ENCODE measurements at regions not wholly inside any gene's neighbourhood (a gene's known extent, or its start where the extent isn't known, plus 50 kb on each side); places are given as distances from the start of the nearest gene placed in this dataset.
"Not testable (repeated sequence)": the region's sequence is repeated elsewhere in the genome, so short reads cannot be mapped to it uniquely, and the experiment has no call there.

DNA sequence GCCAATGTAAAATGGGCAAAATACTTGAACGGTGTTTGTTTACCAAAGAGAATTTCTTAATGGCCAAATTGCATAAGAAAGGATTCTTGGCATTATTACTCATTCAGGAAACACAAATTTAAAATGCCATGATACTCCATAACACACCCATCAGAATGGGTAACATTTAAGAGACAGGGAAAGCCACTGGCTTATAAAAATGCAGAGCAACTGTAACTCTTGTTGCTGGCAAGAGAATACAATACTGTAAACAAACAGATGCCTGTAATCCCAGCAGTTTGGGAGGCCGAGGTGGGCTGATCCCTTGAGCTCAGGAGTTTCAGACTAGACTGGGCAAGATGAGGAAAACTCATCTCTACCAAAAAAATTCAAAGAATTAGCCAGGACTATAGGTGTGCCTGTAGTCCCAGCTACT lies 125.8 kb upstream of the NBPF11 start:
- not testable (repeated sequence) for H3K9me3 ChIP-seq; H3K4me1 ChIP-seq; H3K36me3 ChIP-seq; DNase-seq (ENCODE audit: low spot score in 2 of 2); H3K27ac ChIP-seq; H3K4me3 ChIP-seq
- WGBS, 2 donors: 40 to 44% methylated on average over 2 of the region's 2 CpGs
- H3K27me3 ChIP-seq: peaks cover 0 to 37% of the 10 kb centered on the region in 2 donors

DNA sequence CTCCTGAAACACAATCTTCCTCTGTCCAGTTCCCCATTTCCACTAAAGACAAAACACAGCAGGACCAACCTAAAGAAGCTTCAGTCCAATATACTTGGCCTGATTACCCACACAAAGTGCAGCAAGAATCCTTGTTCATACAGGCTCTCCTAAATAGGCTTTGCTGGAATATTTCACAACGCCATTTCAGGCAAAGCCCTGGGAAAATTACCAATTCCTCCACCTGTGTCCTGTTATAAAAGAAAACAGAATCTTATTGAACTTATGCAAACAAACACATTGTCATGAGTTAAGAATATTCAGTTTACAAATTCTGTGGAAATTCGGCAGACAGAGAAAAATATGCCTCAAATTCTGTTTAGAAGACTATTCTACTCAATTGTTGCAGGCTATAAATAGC lies 115.0 kb upstream of the NBPF11 start:
- not testable (repeated sequence) for H3K9me3 ChIP-seq; H3K27me3 ChIP-seq; H3K36me3 ChIP-seq; H3K4me3 ChIP-seq; H3K27ac ChIP-seq; DNase-seq (ENCODE audit: low spot score in 2 of 2)
- H3K4me1 ChIP-seq: peaks cover 0 to 16% (median 0%) of the 10 kb centered on the region in 4 donors
- WGBS, 2 donors: 71 to 72% methylated on average over 2 of the region's 2 CpGs

DNA sequence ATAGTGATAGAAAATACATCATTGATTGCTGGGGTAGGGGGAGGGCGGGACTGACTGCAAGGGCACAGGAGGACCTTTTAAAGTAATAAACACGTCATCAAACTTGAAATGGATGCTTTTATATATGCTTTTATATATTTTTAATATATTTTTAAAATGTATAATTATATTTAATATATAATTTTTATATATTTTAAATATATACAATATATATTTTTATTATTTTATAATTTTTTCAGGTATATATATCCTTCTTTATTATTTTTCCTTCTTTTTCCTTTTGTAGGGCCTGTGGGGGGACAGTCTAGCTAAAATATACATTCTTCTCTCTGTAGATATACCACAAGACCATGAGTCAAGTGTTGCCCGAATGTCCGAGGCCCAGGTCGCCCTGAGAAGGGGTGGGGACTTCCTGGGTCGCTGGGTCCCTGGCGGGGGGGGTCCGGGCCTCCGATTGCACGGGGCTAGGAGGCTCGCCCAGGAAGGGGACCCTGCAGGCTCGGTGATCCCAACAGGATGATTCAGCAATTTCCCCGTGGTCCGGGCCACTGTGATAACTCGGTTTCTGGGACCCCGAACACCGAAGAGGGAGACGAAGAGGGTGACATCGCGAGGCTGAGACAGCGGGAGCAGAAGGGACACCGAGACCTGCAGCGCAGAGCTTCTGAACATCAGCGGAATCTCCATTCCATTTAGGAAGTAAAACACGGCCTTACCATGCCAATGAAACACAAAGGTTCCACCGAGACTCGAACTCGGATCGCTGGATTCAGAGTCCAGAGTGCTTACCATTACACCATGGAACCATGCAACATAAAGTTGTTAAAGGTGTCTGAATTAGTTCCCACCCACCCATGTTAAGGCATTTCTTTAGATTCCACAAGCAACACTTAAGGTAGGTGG lies 112.5 kb upstream of the NBPF11 start:
- H3K36me3 ChIP-seq: no peaks in the 10 kb centered on the region
- WGBS, 2 donors: 28 to 31% methylated on average over 28 to 29 of the region's 29 CpGs
- H3K4me1 ChIP-seq: peaks cover 0 to 16% (median 0%) of the 10 kb centered on the region in 4 donors
- no peak overlapping the region for H3K27ac ChIP-seq
- no peaks in the 10 kb centered on the region for H3K9me3 ChIP-seq
- DNase-seq (ENCODE audit: low spot score in 2 of 2): no peak
- TF ChIP-seq, protein P1, sequence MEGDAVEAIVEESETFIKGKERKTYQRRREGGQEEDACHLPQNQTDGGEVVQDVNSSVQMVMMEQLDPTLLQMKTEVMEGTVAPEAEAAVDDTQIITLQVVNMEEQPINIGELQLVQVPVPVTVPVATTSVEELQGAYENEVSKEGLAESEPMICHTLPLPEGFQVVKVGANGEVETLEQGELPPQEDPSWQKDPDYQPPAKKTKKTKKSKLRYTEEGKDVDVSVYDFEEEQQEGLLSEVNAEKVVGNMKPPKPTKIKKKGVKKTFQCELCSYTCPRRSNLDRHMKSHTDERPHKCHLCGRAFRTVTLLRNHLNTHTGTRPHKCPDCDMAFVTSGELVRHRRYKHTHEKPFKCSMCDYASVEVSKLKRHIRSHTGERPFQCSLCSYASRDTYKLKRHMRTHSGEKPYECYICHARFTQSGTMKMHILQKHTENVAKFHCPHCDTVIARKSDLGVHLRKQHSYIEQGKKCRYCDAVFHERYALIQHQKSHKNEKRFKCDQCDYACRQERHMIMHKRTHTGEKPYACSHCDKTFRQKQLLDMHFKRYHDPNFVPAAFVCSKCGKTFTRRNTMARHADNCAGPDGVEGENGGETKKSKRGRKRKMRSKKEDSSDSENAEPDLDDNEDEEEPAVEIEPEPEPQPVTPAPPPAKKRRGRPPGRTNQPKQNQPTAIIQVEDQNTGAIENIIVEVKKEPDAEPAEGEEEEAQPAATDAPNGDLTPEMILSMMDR (IDR thresholded peaks at IDR 0.05): no peak
- TF ChIP-seq EP300 (IDR thresholded peaks at IDR 0.05) (no peak), POLR2A (IDR thresholded peaks at IDR 0.05) (no peak)
- H3K27me3 ChIP-seq: no peaks in the 10 kb centered on the region
- peak overlapping the region in 1 of 4 donors; percentile 52 for H3K4me3 ChIP-seq

DNA sequence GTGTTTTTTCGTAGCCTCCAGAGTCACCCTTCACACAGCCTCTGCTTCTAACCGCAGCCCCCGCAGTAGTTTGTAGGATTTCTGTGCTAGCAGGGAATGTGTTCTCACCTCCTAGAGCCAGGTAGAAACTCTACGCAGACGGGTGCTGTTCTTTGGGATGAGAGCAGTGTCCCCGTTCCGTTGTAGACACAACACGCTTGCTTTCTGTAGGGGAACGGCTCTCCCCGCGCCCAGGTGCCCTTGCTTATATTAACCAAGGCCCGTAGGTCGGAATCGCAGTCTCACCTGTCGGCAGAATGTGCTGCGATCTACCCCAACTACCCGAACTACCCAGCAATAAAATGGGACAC lies 111.8 kb upstream of the NBPF11 start:
- WGBS, 2 donors: 1 to 8% methylated on average over 17 of the region's 17 CpGs
- Histone ChIP-seq H3K27me3 (no peaks in the 10 kb centered on the region), H3K9me3 (no peaks in the 10 kb centered on the region), H3K4me3 (peak overlapping the region; percentile 30 to 52 (median 43)), H3K4me1 (peaks cover 0 to 16% (median 0%) of the 10 kb centered on the region in 4 donors), H3K36me3 (no peaks in the 10 kb centered on the region), H3K27ac (peak overlapping the region in 2 of 4 donors; percentile 34 to 43)
- DNase-seq (ENCODE audit: low spot score in 2 of 2): no peak
- TF ChIP-seq, protein P1 (IDR thresholded peaks at IDR 0.05): no peak
- no peak for TF ChIP-seq EP300 (IDR thresholded peaks at IDR 0.05)
- TF ChIP-seq POLR2A (IDR thresholded peaks at IDR 0.05): no peak

DNA sequence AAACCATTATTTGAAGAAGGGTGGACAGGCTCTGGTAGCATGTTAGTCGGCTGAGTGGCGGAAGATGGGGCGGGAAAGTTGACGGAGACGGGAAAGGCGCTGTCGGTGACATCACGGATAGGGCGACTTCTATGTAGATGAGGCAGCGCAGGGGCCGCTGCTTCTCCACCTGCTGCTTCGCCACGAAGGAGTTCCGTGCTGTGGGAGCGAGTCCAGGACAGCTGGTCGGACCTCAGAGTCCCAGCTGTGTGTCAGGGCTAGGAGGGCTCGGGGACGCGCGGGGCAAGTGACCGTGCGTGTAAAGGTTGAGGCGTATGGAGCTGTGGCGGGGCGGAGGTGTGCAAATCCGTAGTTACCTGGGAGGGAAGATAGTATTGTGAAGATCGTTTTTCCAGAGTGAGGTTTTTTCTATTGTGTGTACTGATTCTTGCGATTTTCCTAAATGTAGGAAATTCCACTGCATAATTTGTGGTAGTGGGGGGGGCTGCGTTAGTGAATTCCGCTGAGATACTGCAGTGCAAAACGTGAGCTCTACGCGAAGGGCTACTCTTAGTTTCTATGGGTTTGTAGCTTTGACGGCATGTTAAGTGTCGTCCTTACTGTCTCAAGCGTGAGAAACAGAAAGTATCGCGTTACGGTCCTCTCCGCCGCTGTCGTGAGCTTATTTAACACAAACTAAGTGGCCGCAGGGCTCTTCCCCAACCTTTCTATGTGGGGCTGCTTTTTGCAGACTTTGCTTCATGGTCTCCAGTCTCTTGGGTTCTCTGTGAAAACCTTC lies 111.2 kb upstream of the NBPF11 start:
- TF ChIP-seq EP300 (IDR thresholded peaks at IDR 0.05) (peak in 1 of 2 donors; percentile 31), POLR2A (IDR thresholded peaks at IDR 0.05) (peak; percentile 34 to 50)
- TF ChIP-seq, protein P1 (IDR thresholded peaks at IDR 0.05): peak in 1 of 5 experiments; percentile 14
- 2% methylated on average over 43 of the region's 43 CpGs for WGBS, 2 donors
- peak overlapping the region in 2 of 4 donors; percentile 34 to 43 for H3K27ac ChIP-seq
- H3K9me3 ChIP-seq: no peaks in the 10 kb centered on the region
- no peaks in the 10 kb centered on the region for H3K27me3 ChIP-seq
- H3K4me3 ChIP-seq: peak overlapping the region; percentile 30 to 52 (median 43)
- DNase-seq (ENCODE audit: low spot score in 2 of 2): peak in 1 of 2 donors; percentile 27
- H3K36me3 ChIP-seq: no peaks in the 10 kb centered on the region
- peaks cover 0 to 16% (median 0%) of the 10 kb centered on the region in 4 donors for H3K4me1 ChIP-seq

DNA sequence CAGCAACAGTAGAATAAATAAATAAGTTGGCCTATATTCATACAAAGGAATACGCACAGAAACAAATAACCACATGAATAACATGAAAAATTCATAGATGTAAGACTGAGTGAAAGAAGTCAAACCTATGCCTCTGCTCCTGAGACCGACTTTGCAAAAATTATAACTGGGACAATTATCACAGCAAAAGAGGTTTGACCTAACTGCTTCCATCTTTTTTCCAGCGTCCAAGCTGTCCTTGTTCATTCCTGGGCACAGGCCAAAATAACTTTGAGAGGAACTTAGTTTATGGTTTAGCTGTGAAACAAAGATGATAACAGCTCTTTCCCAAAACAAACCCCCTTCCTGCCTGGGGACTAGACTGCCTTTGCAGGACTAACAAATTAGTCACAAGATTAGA lies 109.6 kb upstream of the NBPF11 start:
- H3K27ac ChIP-seq; DNase-seq (ENCODE audit: low spot score in 2 of 2); H3K36me3 ChIP-seq; H3K27me3 ChIP-seq; H3K4me3 ChIP-seq; H3K9me3 ChIP-seq: not testable (repeated sequence)
- WGBS, 2 donors: 69 to 76% methylated on average over 3 of the region's 3 CpGs
- peaks cover 0 to 16% (median 0%) of the 10 kb centered on the region in 4 donors for H3K4me1 ChIP-seq

DNA sequence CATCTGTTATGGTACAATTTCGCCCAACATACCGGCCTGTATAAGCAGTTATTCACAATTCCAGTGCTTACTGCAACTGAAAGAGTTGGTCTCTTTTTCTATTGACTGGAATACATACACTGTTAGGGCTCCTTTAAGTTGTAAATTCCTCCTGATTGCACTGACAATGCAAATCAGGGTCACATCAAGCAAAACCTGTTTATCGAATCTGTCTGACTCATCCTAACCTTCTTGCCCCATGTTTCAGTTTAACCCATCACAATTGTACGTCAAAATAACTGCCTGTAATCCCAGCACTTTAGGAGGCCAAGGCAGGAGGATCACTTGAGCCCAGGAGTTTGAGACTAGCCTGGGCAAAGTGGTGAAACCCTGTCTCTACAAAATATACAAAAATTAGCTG lies 105.8 kb upstream of the NBPF11 start:
- WGBS, 2 donors: 75 to 84% methylated on average over 4 of the region's 4 CpGs
- not testable (repeated sequence) for H3K4me3 ChIP-seq; H3K9me3 ChIP-seq; H3K27ac ChIP-seq; DNase-seq (ENCODE audit: low spot score in 2 of 2); H3K27me3 ChIP-seq; H3K4me1 ChIP-seq; H3K36me3 ChIP-seq
